Activated CD8-positive, alpha-beta memory T cell treated with anti-CD3 and anti-CD28 coated beads for 24 hours (primary cell): ENCODE measurements at regions not wholly inside any gene's neighbourhood (a gene's known extent, or its start where the extent isn't known, plus 50 kb on each side); places are given as distances from the start of the nearest gene placed in this dataset.
"Not testable (repeated sequence)": the region's sequence is repeated elsewhere in the genome, so short reads cannot be mapped to it uniquely, and the experiment has no call there.

Experiments used
- DNase-seq: peaks from one replicate; pipeline ENCODE4 v3.0.0-alpha.2; 2020

GRCh38 chr17:71052971-71053370, 883.6 kb downstream of the KCNJ2 start:
- DNase-seq, result no peak

DNA sequence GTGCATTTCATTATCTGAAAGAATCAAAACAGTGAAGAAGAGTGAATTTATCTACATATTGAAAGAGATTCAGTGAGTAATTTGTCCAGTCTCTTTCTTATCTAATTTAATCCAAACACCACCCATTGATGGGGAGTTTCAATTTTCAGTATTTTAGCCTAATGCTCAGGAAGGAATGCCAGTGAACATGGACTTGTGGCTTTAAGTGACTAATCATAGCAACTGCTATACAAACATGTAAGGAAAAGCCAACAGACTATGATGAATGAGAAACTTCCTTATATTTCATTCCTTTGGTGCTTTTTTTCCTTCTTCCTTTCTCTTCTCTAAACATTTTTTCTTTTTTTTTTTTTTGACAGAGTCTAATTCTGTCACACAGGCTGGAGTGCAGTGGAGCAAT, 885.8 kb downstream of the KCNJ2 start:
- DNase-seq, result no peak

DNA sequence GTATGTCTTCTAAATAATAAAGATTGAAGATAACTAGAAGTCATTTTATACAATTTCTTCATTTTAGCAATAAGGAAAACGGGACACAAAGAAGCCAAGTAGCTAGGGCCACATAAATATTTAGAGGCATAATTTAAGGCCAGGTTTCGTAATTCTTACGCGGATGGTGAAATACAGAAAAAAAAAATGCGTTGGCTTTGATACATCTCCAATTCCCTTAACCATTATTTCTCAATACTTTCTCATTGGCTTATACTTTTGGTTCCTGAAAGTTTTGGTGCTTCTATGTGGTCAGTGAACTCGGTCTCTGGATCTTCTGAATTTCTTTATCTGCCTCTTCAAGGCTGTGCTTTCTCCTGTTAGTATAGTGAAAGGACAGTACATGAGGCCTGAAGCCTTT, 888.1 kb downstream of the KCNJ2 start:
- DNase-seq, result no peak

- no peak for DNase-seq
Observed at GRCh38 chr17:71057938-71058337, 888.6 kb downstream of the KCNJ2 start.

DNA sequence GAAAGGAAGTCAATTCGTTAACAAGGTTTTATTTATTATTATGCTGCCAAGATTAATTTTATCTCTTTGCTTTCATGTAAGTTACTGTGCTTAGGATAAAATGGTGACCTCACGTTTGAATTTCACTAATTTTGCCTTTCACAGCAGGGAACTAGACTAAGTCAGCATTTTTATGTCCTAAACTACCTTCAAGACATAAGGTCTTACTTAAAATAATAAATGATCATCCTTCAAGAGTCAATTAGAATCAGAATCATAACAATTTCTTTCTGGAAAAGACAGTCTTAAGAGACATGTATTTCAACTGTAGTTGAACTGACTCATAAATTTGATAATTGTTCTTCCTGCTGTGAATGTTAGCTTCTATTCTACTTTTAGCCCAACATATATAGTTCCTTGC, 893.8 kb downstream of the KCNJ2 start:
- DNase-seq, result no peak

DNA sequence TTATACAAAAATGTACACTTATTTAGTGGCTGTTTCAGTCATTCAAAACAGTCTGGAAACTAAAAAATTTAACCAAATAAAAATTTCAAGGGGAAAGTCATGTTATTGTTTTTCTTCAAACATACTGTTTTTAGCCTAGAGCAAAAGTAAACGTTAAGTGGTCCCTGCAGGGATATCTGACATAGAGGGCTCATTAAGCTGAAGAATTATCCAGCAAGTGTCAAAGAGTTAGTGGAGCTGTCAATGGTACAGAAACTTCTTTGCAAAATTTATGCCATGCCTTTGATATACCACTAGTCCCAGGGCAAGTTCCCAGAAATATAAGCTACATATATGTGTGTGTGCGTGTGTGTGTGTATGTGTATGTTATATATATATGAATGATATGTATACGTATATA, 894.2 kb downstream of the KCNJ2 start:
- no peak for DNase-seq

DNA sequence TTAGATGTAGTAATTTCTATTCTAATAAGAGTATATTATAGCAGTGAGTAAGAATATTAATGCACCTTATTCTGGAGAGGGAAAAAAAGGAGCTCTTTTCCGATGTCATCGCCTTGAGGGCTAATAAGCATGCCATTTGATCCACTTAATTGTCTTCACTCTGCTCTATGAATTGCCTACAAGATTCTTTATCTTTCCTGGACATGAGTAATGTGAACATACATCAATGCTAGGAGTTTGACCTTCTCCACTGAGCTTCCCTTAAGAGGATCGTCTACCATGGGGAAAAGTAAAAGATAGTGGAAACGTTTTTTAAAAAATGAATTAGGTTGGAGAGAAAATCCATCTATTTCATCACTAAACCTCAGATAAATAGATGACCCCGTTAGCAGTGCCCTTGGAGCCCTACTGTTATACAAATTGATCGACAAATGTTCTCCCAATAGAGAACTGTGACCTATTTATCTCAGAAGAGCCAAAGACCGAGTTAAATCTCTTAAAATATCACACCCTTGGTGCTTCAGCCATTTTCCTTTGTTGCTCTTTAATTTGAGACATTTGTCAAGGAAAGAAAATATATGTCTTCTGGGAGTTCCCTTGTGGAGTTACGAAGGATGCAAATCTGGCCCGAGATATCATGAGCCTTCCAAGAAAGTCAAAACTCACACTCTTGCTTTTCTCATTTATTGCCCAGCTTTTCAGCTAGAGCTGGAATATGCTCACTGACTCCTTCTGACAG, 898.5 kb downstream of the KCNJ2 start:
- DNase-seq, result no peak

DNA sequence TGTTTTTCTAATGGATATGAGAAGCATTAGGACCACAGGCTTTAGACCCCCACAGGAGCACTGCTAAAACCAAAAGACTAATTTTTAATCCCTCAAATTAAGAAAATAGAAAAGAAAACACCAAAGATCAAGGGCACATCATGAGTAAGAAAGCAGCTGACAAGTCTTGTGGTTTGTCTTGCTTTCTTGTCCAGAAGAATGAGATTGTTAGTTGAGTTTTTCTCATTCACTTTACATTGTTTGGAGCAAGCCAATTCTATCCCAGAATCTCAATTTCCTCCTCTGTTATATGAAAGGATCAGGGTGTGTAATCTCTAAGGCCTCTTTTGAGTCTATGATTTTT, 899.0 kb downstream of the KCNJ2 start:
- no peak for DNase-seq

DNA sequence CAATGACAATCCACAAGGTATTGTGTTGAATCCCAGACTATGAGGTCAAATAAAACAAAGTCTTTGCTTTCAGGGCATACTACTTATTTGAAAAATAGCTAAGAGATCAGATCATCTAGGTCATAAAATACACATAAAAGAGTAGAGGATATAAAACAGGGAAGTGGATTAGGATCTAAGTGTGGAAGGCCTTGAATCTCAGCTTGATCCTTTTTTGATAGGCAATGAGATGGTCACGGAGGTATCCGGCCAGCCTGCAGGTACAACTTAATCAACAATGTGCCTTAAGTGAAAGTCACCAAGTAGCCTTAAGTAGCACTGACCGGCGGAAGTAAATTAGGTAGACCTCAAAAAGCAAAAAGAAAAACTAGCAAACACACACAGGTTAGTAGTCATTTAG, 901.7 kb downstream of the KCNJ2 start:
- no peak for DNase-seq

DNA sequence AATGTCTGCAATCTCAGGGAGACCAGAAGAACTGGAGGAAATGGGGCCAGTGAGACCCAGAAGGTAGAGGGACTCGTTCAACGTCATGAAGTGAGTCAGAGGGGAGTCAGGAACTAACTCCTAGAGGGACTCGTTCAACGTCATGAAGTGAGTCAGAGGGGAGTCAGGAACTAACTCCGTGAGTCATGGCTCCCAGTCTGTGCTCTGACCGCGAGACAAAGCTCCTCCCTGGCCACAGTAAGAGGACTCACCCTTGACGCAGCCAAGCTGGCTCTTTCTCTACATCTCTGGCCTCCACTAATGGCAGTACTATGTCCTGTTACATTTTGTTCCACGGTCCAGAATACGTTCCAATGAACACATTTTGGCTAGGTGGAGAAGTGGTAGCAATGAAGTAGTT, 902.5 kb downstream of the KCNJ2 start:
- no peak for DNase-seq

DNA sequence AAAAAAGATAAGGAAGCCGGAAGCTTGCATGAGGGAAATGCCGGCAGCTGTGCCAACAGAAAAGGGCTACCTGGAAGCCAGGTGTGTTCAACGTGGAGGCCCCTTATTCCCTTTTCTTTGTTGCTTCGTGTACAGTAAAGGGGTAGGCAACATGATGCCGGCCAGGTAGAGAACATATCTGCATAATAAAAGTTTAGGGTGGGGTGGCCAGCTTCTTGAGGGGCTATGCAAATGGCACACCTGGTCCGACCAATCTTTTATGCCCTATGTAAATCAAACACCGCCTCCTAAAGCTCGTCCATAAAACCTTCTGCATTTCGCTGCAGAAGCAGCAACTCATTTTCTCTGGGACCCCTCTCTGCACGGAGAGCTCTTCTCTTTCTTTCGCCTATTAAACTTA, 911.6 kb downstream of the KCNJ2 start:
- DNase-seq, result no peak

- no peak for DNase-seq
Observed at GRCh38 chr17:71081666-71082065, 912.3 kb downstream of the KCNJ2 start.

DNA sequence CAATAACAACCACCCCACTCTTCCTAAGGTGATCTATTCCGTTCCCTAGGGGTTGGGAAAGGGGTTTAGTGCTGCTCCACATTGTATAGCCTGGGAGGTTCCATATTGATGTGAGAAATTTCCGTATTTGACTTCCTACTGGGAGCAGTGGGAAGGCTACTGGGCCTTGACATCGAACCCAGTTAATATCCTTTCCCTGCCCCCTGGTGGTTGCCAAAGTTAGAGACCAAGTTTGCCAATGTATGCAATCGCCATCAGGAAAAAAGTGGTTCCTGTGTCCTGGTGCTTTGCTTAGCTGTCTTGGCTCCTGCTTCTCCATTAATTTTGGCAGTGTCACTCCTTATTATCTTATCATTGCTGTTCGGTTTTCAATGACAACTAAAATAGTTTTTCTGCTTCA, 914.9 kb downstream of the KCNJ2 start:
- no peak for DNase-seq

DNA sequence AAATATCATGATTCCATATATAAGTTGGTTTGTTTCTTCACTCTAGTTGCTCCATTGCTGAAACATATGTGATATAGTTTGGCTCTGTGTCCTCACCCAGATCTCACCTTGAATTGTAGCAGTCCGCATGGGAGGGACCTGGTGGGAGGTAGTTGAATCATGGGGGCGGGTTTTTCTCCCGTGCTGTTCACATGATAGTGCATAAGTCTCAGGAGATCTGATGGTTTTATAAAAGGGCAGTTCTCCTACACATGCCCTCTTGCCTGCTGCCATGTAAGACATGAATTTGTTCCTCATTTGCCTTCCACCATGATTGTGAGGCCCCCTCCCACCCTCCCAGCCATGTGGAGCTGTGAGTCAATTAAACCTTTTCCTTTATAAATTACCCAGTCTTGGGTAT, 915.5 kb downstream of the KCNJ2 start:
- no peak for DNase-seq

- no peak for DNase-seq
Observed at GRCh38 chr17:71085238-71086033, 916.1 kb downstream of the KCNJ2 start.

GRCh38 chr17:71089431-71089830, 920.1 kb downstream of the KCNJ2 start:
- DNase-seq, result no peak

DNA sequence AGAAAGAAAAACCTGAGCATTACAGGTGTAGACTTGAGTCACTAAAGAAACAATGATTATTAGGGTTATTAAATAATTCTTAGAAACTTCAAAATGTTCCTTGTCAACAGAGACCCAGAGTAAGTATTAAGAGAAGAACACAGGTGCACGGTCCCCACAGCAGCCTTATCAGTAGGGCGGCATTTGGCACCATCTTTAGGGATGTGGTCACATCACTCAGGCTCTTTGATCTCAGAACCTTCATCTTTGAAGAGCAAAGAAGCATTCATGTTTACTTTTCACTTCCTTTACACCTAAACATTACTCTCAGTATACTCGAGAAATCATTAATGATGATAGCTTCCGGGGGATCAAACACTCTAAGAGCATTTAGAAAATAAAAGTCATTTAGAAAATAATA, 928.7 kb downstream of the KCNJ2 start:
- no peak for DNase-seq

- DNase-seq, result no peak
Observed at GRCh38 chr17:71099003-71099714, 929.8 kb downstream of the KCNJ2 start.

- DNase-seq, result no peak
Observed at GRCh38 chr17:71102777-71103176, 933.4 kb downstream of the KCNJ2 start.

GRCh38 chr17:71104225-71104624, 934.9 kb downstream of the KCNJ2 start:
- no peak for DNase-seq

- not testable (repeated sequence) for DNase-seq
Observed at GRCh38 chr17:71106056-71106455, 936.7 kb downstream of the KCNJ2 start.

- DNase-seq, result no peak
Observed at GRCh38 chr17:71107136-71107535, 937.8 kb downstream of the KCNJ2 start.

DNA sequence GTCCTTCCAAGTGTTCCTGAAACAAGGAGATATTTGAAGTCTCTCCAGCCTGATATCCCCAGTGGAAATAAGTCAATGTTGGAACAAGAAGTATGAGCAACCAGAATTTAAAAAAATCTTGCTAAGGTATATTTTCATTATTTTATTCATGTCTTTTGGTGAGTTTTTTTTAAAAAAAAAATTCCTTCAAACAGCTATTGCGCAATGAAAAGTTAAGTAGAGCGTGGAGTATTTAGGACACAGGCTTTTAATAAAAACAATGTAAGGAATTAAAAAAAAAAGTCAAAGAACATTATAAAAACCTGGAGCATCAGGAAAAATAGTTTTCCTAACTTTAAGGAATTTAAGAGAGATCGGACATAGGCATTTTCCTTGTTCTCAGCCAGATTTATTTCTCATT, 940.4 kb downstream of the KCNJ2 start:
- no peak for DNase-seq

DNA sequence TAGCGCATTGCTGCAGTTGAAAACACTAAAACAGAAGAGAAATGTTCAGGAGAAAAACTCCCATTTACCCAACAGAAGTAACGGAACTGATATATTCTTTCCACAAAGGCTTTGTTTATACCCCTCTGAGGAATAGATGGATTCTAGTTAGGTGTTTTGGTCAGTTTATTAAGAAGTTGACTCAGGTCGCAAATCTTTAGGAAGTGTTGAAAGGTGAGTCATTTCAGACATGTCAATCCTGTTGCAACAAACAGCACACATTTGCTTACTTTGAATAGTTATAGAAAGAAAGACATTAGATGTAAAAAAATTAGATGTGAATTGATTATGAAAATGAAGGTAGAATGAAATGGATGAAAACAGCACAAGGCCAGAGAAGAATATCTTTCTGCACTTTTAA, 941.0 kb downstream of the KCNJ2 start:
- no peak for DNase-seq
